GM12873 (cell line): ENCODE measurements at regions not wholly inside any gene's neighbourhood (a gene's known extent, or its start where the extent isn't known, plus 50 kb on each side); places are given as distances from the start of the nearest gene placed in this dataset.

Experiments
- CTCF ChIP-seq: IDR thresholded peaks from 2 replicates; pipeline ENCODE4 v1.5.1; 2012; ENCODE audit warnings: low read depth, mild to moderate bottlenecking, moderate library complexity, low read length, control low read depth; ENCODE audit not compliant: insufficient read depth; ENCODE audit errors: missing control alignments

- no peak for TF ChIP-seq CTCF
These were observed 282.7 kb downstream of the WDR11 start for GRCh38 chr10:121133901-121134300.

DNA sequence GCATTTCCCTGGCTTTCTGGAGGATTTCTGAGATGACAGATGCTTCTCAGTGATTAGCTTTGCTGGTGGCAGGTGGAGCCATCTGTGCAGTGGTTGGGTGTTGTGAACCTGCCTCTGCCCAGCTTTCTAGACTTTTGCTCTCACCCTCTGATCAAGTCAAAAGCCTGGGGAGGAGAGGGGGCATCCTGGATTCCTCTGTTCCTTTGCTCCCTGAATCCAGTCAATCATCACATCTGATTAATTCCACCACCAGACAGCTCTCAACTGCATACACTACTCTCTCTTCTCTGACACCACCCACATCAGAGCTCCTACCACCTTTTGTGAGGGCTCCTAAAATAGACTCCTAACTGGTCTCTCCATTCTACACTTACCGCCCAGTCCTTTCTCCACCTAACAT lies 283.5 kb downstream of the WDR11 start:
- no peak for TF ChIP-seq CTCF

DNA sequence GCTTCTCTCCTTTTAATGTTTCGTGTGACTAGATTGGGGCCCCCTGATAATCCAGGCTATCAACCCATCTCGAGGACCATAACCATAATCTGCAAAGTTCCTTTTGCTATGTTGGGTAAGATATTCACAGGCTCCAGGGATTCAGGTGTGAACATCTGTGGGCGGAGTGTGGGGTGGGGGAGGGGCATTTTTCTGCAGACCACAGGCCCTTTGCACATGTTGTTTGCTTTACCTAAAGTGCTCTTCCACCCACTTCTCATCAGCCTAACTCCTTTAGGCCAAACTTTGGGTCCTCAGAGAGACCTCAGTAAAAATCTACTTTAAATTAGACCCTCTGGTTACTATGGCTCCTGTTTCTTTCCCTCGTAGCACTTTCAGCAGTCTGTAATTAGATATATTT lies 284.4 kb downstream of the WDR11 start:
- TF ChIP-seq CTCF, result no peak

GRCh38 chr10:121137533-121137932 lies 286.4 kb downstream of the WDR11 start:
- TF ChIP-seq CTCF, result no peak

DNA sequence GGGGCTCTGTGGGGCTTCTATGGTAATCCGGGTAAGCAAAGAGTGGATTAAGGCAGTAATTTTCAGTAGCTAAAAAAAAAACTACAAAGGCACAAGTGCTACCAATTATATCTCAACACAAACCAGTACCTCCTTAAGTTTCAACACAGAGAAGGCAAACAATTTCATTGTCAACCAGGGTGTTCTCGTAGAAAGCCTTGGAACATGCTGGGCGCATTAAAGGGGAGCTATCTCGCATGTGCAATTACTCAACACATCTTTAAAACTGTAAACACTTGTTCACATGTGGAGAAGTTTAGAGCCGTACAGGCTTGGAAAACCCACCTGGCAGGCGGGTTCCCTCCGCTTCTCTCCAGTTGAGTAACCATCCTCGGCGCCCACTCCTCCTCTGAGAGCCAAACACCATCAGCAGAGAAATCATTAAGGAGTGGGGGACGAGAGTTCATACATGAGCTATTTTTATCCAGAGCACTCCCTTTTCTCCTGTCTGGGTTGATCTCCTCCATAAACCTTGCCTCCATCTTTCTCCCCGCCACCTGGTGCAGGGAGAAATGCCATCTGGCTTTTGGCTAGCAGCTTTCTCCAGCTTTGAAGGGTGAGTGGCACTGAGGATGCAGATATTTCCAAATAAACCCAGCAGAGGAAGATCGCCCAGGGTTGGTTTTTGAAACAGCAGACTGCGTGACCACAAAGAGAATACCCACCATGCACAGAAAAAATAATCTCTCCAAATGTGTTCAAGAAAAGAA lies 287.1 kb downstream of the WDR11 start:
- TF ChIP-seq CTCF, result no peak

DNA sequence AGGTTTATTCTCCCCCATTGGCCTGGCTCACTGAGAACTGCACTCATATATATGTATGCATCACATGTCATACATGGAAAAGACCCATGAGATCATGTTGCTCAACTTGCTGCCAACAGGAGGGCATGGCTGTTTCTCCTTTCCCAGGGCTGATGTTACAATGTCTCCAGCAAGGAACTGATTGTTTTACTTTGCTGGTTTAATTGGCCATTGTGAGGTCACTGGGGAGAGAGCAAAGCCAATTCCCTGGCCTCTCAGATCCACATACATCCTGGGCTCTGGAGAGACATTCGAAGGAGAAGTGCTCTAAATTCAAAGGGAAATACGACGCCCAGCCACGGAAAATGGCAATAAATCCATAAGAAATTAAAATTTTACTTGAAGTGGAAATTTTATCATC lies 287.8 kb downstream of the WDR11 start:
- TF ChIP-seq CTCF, result no peak

GRCh38 chr10:121148921-121149320 lies 297.8 kb downstream of the WDR11 start:
- no peak for TF ChIP-seq CTCF
